ENCODE measurements at regions not wholly inside any gene's neighbourhood (a gene's known extent, or its start where the extent isn't known, plus 50 kb on each side); places are given as distances from the start of the nearest gene placed in this dataset.

DNA sequence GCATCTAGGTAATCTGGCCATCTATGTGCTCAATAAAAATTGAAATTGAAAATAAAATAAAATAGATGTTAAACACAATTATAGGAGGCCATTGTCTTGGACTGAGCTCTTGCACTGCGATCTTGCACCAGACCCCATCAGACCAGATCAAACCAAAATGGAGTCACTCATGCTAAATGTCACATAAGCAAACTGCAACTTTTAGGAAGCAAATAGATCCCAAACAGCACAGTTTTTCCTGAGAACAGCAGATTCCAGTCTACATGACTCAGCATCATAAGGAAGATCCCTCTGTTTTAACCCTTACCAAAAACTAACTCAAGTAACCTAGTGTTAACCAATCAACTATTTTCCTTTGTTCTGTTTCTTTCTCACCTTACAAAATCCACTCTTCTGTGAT is 57.7 kb upstream of the LRP1B start:
- H3K4me3 ChIP-seq (ENCODE audit: control insufficient read depth, low read depth, low read length) = no peak overlapping the region
- TF ChIP-seq, protein P1, sequence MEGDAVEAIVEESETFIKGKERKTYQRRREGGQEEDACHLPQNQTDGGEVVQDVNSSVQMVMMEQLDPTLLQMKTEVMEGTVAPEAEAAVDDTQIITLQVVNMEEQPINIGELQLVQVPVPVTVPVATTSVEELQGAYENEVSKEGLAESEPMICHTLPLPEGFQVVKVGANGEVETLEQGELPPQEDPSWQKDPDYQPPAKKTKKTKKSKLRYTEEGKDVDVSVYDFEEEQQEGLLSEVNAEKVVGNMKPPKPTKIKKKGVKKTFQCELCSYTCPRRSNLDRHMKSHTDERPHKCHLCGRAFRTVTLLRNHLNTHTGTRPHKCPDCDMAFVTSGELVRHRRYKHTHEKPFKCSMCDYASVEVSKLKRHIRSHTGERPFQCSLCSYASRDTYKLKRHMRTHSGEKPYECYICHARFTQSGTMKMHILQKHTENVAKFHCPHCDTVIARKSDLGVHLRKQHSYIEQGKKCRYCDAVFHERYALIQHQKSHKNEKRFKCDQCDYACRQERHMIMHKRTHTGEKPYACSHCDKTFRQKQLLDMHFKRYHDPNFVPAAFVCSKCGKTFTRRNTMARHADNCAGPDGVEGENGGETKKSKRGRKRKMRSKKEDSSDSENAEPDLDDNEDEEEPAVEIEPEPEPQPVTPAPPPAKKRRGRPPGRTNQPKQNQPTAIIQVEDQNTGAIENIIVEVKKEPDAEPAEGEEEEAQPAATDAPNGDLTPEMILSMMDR (conservative IDR thresholded peaks at IDR 0.05; ENCODE audit: control insufficient read depth, insufficient read depth, low read depth, low read length) = no peak
- no peak for DNase-seq (ENCODE audit: low read depth)

DNA sequence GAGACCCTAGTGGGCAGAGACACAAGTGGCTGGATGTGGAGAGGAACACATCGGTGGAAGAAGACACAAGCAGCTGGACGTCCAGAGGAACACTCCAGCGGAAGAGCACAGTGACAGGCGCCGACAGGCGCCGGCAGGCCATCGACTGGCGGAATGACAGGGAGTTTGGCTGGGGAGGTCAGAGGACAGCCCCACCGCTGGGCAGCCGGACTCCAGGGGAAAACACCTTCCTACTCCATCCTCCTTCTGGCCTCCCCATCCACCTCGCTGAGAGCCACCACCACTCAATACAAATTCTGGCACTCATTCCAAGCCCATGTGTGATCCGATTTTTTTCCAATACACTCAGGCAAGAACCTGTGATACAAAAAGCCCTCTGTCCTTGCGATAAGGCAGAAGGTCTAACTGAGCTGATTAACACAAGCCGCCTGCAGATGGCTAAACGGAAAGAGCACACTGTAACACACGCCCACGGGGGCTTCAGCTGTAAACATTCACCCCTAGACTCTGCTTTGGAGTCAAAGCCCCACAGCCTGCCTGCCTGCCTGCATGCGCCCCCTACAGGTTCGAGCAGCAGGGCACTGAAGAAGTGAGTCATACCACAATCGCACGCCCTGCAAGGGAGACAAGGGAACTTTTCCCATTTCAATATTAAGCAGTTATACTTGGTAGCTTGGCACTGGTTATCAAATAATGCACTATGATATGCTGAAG is 50.2 kb upstream of the LRP1B start:
- peak; percentile 11 for DNase-seq (ENCODE audit: low read depth)
- TF ChIP-seq, protein P1 (conservative IDR thresholded peaks at IDR 0.05; ENCODE audit: control insufficient read depth, insufficient read depth, low read depth, low read length) = peak; percentile 35
- H3K4me3 ChIP-seq (ENCODE audit: control insufficient read depth, low read depth, low read length) = no peak overlapping the region
